ENCODE measurements at regions not wholly inside any gene's neighbourhood (a gene's known extent, or its start where the extent isn't known, plus 50 kb on each side); places are given as distances from the start of the nearest gene placed in this dataset.

DNA sequence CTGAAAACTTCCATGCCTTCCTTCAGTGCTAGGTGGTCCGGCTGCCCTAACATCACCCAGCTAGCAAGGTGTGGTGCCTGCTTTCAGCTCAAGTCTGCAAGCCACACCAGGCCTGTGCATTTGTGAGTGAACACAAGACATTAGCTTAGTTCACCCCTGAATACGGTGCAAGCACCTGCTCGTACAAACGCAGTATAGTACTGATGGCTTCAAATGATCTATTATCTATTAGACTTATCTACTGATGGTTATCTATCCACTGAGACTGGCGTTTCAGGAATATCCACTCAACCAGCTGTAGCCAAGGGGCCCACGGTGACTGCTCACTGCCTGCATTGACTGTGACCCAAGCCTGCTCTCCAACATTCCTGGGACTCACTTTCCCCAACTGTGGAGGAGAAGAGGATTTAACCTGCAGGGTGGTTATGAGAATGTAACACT, 155.9 kb downstream of the SHOX start:
- Histone ChIP-seq H4K20me1 (ENCODE audit: insufficient read depth) (no peaks in the 10 kb centered on the region), H3F3A (ENCODE audit: insufficient read depth) (no peaks in the 10 kb centered on the region), H3K9ac (no peak overlapping the region), H3K79me2 (ENCODE audit: insufficient read depth) (no peaks in the 10 kb centered on the region), H3K4me3 (no peak overlapping the region), H3K9me3 (ENCODE audit: low read depth) (no peaks in the 10 kb centered on the region), H3K27me3 (replicated peaks; ENCODE audit: insufficient read depth) (no peaks in the 10 kb centered on the region), H3K9me2 (ENCODE audit: insufficient read depth) (no peaks in the 10 kb centered on the region), H3K27ac (no peak overlapping the region), H2AFZ (no peak overlapping the region), H3K4me1 (ENCODE audit: insufficient read depth) (no peaks in the 10 kb centered on the region), H3K36me3 (ENCODE audit: low read depth) (no peaks in the 10 kb centered on the region), H3K4me2 (ENCODE audit: unreplicated experiment) (no peak overlapping the region)
- no peak for TF ChIP-seq EZH2 (IDR thresholded peaks at IDR 0.05; ENCODE audit: insufficient read depth, poor library complexity, severe bottlenecking)
- TF ChIP-seq EZH2phosphoT487 (IDR thresholded peaks at IDR 0.05; ENCODE audit: insufficient read depth, low read depth), result no peak
- in situ Hi-C loops (cut with MboI), result no loop called here
- 31 to 47% methylated on average over 6 of the region's 6 CpGs for WGBS, 2 experiments (ENCODE audit: low coverage in 1 of 2, low lambda C conversion rate in 2 of 2, missing lambda C conversion rate in 2 of 2)
- no peak for DNase-seq

DNA sequence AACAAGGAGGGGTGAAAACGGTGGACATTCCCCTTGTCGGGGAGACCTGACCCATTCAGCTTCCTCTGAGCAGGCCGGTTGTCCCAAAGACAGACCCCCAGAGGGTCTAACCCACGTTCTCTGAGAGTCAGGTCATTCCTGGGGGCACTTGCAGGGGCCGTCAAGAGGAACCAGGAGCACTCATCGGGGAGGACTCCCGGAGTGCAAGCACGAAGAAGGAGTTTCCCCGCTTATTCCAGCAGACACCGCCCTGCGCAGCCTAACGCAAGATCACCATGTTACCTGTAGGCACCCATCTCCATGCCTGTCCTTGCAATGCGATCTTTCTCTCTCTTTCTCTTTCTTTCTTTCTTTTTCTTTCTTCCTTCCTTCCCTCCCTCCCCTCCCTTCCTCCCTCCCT, 154.2 kb downstream of the SHOX start:
- Histone ChIP-seq H3K9ac (no peak overlapping the region), H3K27me3 (replicated peaks; ENCODE audit: insufficient read depth) (no peaks in the 10 kb centered on the region), H3K36me3 (ENCODE audit: low read depth) (no peaks in the 10 kb centered on the region), H3K4me2 (ENCODE audit: unreplicated experiment) (no peak overlapping the region), H3K9me3 (ENCODE audit: low read depth) (no peaks in the 10 kb centered on the region), H3K4me3 (no peak overlapping the region), H3F3A (ENCODE audit: insufficient read depth) (no peaks in the 10 kb centered on the region), H3K4me1 (ENCODE audit: insufficient read depth) (no peaks in the 10 kb centered on the region), H3K9me2 (ENCODE audit: insufficient read depth) (no peaks in the 10 kb centered on the region), H3K79me2 (ENCODE audit: insufficient read depth) (no peaks in the 10 kb centered on the region), H4K20me1 (ENCODE audit: insufficient read depth) (no peaks in the 10 kb centered on the region), H2AFZ (no peak overlapping the region), H3K27ac (no peak overlapping the region)
- no peak for DNase-seq
- no peak for TF ChIP-seq EZH2phosphoT487 (IDR thresholded peaks at IDR 0.05; ENCODE audit: insufficient read depth, low read depth)
- TF ChIP-seq EZH2 (IDR thresholded peaks at IDR 0.05; ENCODE audit: insufficient read depth, poor library complexity, severe bottlenecking), result no peak
- in situ Hi-C loops (cut with MboI), result no loop called here
- WGBS, 2 experiments (ENCODE audit: low coverage in 1 of 2, low lambda C conversion rate in 2 of 2, missing lambda C conversion rate in 2 of 2), result 67 to 69% methylated on average over 12 to 13 of the region's 13 CpGs

DNA sequence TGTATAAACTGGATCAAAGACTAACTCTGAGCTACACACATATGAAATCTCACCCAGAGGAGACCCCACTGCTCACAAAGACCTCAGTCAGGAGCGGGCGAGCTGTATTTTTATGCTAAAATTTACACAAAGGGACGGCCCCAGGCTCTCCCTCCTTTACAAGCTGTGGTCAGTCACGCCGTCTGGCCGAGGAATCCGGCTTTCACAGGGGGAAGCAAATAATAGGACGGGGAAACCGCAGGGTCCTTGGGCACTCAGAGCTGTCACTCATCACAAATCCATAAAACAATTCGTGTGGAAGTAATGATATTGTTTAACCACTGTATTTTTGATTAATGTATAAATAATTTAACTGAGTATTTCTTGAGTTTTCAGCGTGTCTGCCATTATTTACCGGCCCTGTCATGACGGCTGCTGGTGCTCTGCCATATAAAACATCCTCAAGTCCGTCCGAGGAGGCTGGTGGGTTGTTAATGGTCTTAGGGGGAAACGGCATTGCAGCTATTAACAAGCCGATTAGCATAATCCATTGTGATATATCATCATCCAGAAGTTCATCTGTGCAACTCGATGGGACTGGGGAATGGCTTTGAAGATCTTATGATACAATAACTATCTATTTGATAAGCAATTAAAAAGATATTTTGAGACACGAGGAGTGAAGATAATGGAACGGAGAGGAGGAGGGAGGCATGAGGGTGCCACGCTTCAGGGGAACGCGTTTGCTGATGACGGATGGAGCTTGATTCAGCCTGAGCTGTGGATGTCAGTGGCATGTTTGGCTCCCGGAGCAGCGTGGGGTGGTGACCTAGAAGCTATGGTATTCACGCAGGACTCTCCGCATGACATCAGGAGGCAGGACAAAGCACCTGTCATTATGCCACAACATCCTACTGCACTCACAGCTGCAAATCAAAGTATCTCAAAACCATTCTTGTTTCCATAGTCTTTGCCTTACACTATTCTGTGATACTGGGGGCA, 150.9 kb downstream of the SHOX start:
- Histone ChIP-seq H3K9me2 (ENCODE audit: insufficient read depth) (no peaks in the 10 kb centered on the region), H3F3A (ENCODE audit: insufficient read depth) (no peaks in the 10 kb centered on the region), H3K4me1 (ENCODE audit: insufficient read depth) (no peaks in the 10 kb centered on the region), H3K79me2 (ENCODE audit: insufficient read depth) (no peaks in the 10 kb centered on the region), H4K20me1 (ENCODE audit: insufficient read depth) (no peaks in the 10 kb centered on the region), H3K9ac (no peak overlapping the region), H3K9me3 (ENCODE audit: low read depth) (no peaks in the 10 kb centered on the region), H3K36me3 (ENCODE audit: low read depth) (no peaks in the 10 kb centered on the region), H3K4me3 (no peak overlapping the region), H3K27me3 (replicated peaks; ENCODE audit: insufficient read depth) (no peaks in the 10 kb centered on the region), H3K4me2 (ENCODE audit: unreplicated experiment) (no peak overlapping the region), H3K27ac (no peak overlapping the region), H2AFZ (no peak overlapping the region)
- no peak for TF ChIP-seq EZH2 (IDR thresholded peaks at IDR 0.05; ENCODE audit: insufficient read depth, poor library complexity, severe bottlenecking)
- TF ChIP-seq EZH2phosphoT487 (IDR thresholded peaks at IDR 0.05; ENCODE audit: insufficient read depth, low read depth), result no peak
- 19 to 23% methylated on average over 28 of the region's 28 CpGs for WGBS, 2 experiments (ENCODE audit: low coverage in 1 of 2, low lambda C conversion rate in 2 of 2, missing lambda C conversion rate in 2 of 2)
- in situ Hi-C loops (cut with MboI), result no loop called here
- no peak for DNase-seq

DNA sequence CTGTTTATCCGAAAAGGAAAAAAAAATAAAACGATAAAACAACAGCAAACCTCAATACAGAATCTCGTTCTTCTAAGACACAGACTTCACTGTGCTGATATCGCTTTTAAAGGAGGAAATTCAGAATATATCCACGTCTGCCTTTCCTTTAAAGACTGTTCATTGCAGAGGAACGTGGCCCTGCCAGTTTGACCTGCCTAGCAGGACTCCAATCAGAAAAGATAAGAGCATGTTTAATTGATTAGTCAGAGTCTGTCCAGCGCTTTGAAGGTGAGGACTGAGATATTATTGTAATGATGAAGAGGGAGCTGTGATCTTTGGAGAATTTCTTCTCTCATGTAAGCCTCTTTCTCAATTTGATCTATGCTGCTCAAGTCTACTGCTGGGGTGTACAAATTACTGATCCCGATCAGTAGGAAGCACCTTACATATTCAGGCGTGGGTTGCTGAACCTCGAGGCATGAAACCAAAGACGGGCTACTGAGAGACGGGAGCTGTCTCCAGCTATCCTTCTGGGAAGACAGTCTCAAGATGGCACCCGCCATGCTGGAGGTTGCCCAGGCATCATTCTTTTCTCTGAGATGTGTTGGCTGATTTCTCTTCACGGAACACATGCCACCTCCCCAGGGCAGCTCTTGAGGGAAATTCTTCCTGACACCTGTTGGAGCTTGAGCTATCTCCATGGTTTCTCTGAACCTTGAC, 146.1 kb downstream of the SHOX start:
- H3K4me2 ChIP-seq (ENCODE audit: unreplicated experiment), result no peak overlapping the region
- H3K27me3 ChIP-seq (replicated peaks; ENCODE audit: insufficient read depth), result no peaks in the 10 kb centered on the region
- no peaks in the 10 kb centered on the region for H3K4me1 ChIP-seq (ENCODE audit: insufficient read depth)
- no peaks in the 10 kb centered on the region for H3K36me3 ChIP-seq (ENCODE audit: low read depth)
- DNase-seq, result no peak
- TF ChIP-seq EZH2phosphoT487 (IDR thresholded peaks at IDR 0.05; ENCODE audit: insufficient read depth, low read depth) (no peak), EZH2 (IDR thresholded peaks at IDR 0.05; ENCODE audit: insufficient read depth, poor library complexity, severe bottlenecking) (no peak)
- H4K20me1 ChIP-seq (ENCODE audit: insufficient read depth), result no peaks in the 10 kb centered on the region
- WGBS, 2 experiments (ENCODE audit: low coverage in 1 of 2, low lambda C conversion rate in 2 of 2, missing lambda C conversion rate in 2 of 2), result 21 to 24% methylated on average over 14 of the region's 14 CpGs
- H3K9ac ChIP-seq, result no peak overlapping the region
- H3F3A ChIP-seq (ENCODE audit: insufficient read depth), result no peaks in the 10 kb centered on the region
- in situ Hi-C loops (cut with MboI), result no loop called here
- no peaks in the 10 kb centered on the region for H3K9me3 ChIP-seq (ENCODE audit: low read depth)
- H3K4me3 ChIP-seq, result no peak overlapping the region
- no peaks in the 10 kb centered on the region for H3K9me2 ChIP-seq (ENCODE audit: insufficient read depth)
- no peak overlapping the region for H2AFZ ChIP-seq
- H3K79me2 ChIP-seq (ENCODE audit: insufficient read depth), result no peaks in the 10 kb centered on the region
- no peak overlapping the region for H3K27ac ChIP-seq
